OCI-LY7 (cell line): ENCODE measurements at regions not wholly inside any gene's neighbourhood (a gene's known extent, or its start where the extent isn't known, plus 50 kb on each side); places are given as distances from the start of the nearest gene placed in this dataset.

Experiments used
- BruUV-seq: library from RNA; stranded (reverse); fragments of 400-500 nt; replicated peaks from 2 replicates; lab custom pipeline; 2021; lab: Mats Ljungman, UMichigan
- CTCF ChIA-PET: fragments of 300-600 bp; sonication (Branson Sonifier 250); formaldehyde crosslinking; loops from one replicate; lab custom pipeline; 2022; ENCODE audit warnings: antibody characterized with exemption; ENCODE audit not compliant: unreplicated experiment; lab: Charles Lee
- POLR2A ChIA-PET: fragments of 300-600 bp; sonication (Branson Sonifier 250); formaldehyde crosslinking; loops from one replicate; lab custom pipeline; 2022; ENCODE audit warnings: antibody characterized with exemption; lab: Charles Lee
- DNase-seq: peaks from one replicate; pipeline ENCODE4 v3.0.0-alpha.2; 2015; ENCODE audit warnings: low spot score
- H2AFZ ChIP-seq: fragments of 200-600 bp; sonication (generic), shearing (Covaris generic); 2 replicates; pipeline ENCODE4 v1.6.1; 2014; ENCODE audit warnings: mild to moderate bottlenecking, antibody characterized with exemption, low read length, moderate library complexity
- H3K27ac ChIP-seq: fragments of 200-600 bp; sonication (generic); 2 replicates; pipeline ENCODE4 v1.5.1; 2014; ENCODE audit warnings: mixed run types, low read depth, mild to moderate bottlenecking, moderate library complexity, low read length, inconsistent platforms; ENCODE audit not compliant: poor library complexity, severe bottlenecking
- H3K36me3 ChIP-seq: fragments of 200-600 bp; sonication (generic); 2 replicates; pipeline ENCODE4 v1.6.1; 2014; ENCODE audit warnings: mild to moderate bottlenecking, antibody characterized with exemption, low read length, moderate library complexity, mixed read lengths; ENCODE audit not compliant: insufficient read depth
- H3K4me1 ChIP-seq: fragments of 200-600 bp; sonication (generic); 2 replicates; pipeline ENCODE4 v1.5.1; 2014; ENCODE audit warnings: mild to moderate bottlenecking, low read length; ENCODE audit not compliant: insufficient read depth, poor library complexity, severe bottlenecking
- H3K4me2 ChIP-seq: fragments of 200-600 bp; sonication (generic); 2 replicates; pipeline ENCODE4 v1.6.1; 2014; ENCODE audit warnings: mild to moderate bottlenecking, low read length
- H3K4me3 ChIP-seq: fragments of 200-600 bp; sonication (generic); 2 replicates; pipeline ENCODE4 v1.5.1; 2014; ENCODE audit warnings: mild to moderate bottlenecking, low read depth, low read length; ENCODE audit not compliant: poor library complexity, severe bottlenecking
- H3K79me2 ChIP-seq: fragments of 200-600 bp; sonication (generic); 2 replicates; pipeline ENCODE4 v1.6.1; 2016; ENCODE audit warnings: low read depth, mild to moderate bottlenecking, low read length, moderate library complexity, mixed read lengths; ENCODE audit not compliant: insufficient read depth
- H3K9me2 ChIP-seq: fragments of 200-600 bp; sonication (generic); 2 replicates; pipeline ENCODE4 v1.6.1; 2016; ENCODE audit warnings: mild to moderate bottlenecking, low read length, mixed read lengths; ENCODE audit not compliant: insufficient read depth
- H3K9me3 ChIP-seq: fragments of 200-600 bp; sonication (generic); 2 replicates; pipeline ENCODE4 v1.6.1; 2014; ENCODE audit warnings: mild to moderate bottlenecking, mixed run types, low read length, mixed read lengths
- H4K20me1 ChIP-seq: fragments of 200-600 bp; sonication (generic); 2 replicates; pipeline ENCODE4 v1.6.1; 2014; ENCODE audit warnings: mild to moderate bottlenecking, antibody characterized with exemption, low read length, moderate library complexity, mixed read lengths; ENCODE audit not compliant: insufficient read depth
- CTCF ChIP-seq: fragments of 200-600 bp; sonication (generic); conservative IDR thresholded peaks from 2 replicates; pipeline ENCODE4 v1.5.1; 2014; ENCODE audit warnings: mild to moderate bottlenecking, antibody characterized with exemption, low read length, moderate library complexity, mixed read lengths
- EZH2phosphoT487 ChIP-seq: fragments of 200-600 bp; sonication (generic); IDR thresholded peaks from 2 replicates; pipeline ENCODE4 v1.6.1; 2018; ENCODE audit warnings: low read depth, borderline replicate concordance, mild to moderate bottlenecking, mixed run types, antibody characterized with exemption, low read length, moderate library complexity, mixed read lengths
- intact Hi-C: fragments of 100-400 bp; cut with micrococcal nuclease; formaldehyde crosslinking; loops from one replicate; pipeline ENCODE4 v1.10.0; 2022; ENCODE audit not compliant: unreplicated experiment

GRCh38 chr10:31754803-31755624 is 173.6 kb downstream of the ARHGAP12 start:
- intact Hi-C loops = no loop called here
- no peak overlapping the region for H3K4me2 ChIP-seq
- no peak for DNase-seq
- no peak overlapping the region for H3K4me3 ChIP-seq
- H3K9me3 ChIP-seq = no peaks in the 10 kb centered on the region
- no peaks in the 10 kb centered on the region for H4K20me1 ChIP-seq
- H2AFZ ChIP-seq = no peak overlapping the region
- no peaks in the 10 kb centered on the region for H3K4me1 ChIP-seq
- POLR2A ChIA-PET = interaction anchor here (0.6 to 0.7 kb wide), 3 partner anchors 434 to 1288 kb away, joined by 3 to 6 read pairs (median 4); no protein-coding TSS in a partner anchor
- H3K79me2 ChIP-seq = no peaks in the 10 kb centered on the region
- no peak for TF ChIP-seq CTCF
- TF ChIP-seq EZH2phosphoT487 = no peak
- BruUV-seq = no TSS peak
- CTCF ChIA-PET = no interaction called here
- no peak overlapping the region for H3K27ac ChIP-seq
- no peaks in the 10 kb centered on the region for H3K36me3 ChIP-seq
- no peaks in the 10 kb centered on the region for H3K9me2 ChIP-seq

- Histone ChIP-seq H3K27ac (no peak overlapping the region), H3K4me1 (no peaks in the 10 kb centered on the region), H3K9me3 (no peaks in the 10 kb centered on the region), H3K9me2 (no peaks in the 10 kb centered on the region), H4K20me1 (no peaks in the 10 kb centered on the region), H2AFZ (no peak overlapping the region), H3K4me2 (no peak overlapping the region), H3K4me3 (no peak overlapping the region), H3K36me3 (no peaks in the 10 kb centered on the region), H3K79me2 (no peaks in the 10 kb centered on the region)
- ChIA-PET POLR2A (interaction anchor here (0.7 kb wide), 1 partner anchor 899 kb away, joined by 4 read pairs; no protein-coding TSS in a partner anchor), CTCF (no interaction called here)
- DNase-seq = no peak
- intact Hi-C loops = no loop called here
- no TSS peak for BruUV-seq
- TF ChIP-seq EZH2phosphoT487 (no peak), CTCF (no peak)
Observed at GRCh38 chr10:31753681-31754080, 174.9 kb downstream of the ARHGAP12 start.

GRCh38 chr10:31752170-31752569 is 176.5 kb downstream of the ARHGAP12 start:
- CTCF ChIA-PET = no interaction called here
- intact Hi-C loops = no loop called here

More at GRCh38 chr10:31752170-31752569, 176.5 kb downstream of the ARHGAP12 start:
- POLR2A ChIA-PET = interaction anchor here (0.5 kb wide), 1 partner anchor 61 kb away, joined by 3 read pairs; no protein-coding TSS in a partner anchor
- H4K20me1 ChIP-seq = no peaks in the 10 kb centered on the region
- no peak overlapping the region for H3K27ac ChIP-seq
- no peaks in the 10 kb centered on the region for H3K79me2 ChIP-seq
- no peaks in the 10 kb centered on the region for H3K9me3 ChIP-seq
- no peaks in the 10 kb centered on the region for H3K36me3 ChIP-seq
- H3K4me1 ChIP-seq = no peaks in the 10 kb centered on the region
- no peak overlapping the region for H3K4me3 ChIP-seq
- H2AFZ ChIP-seq = no peak overlapping the region
- DNase-seq = no peak
- TF ChIP-seq EZH2phosphoT487 (no peak), CTCF (no peak)
- no peak overlapping the region for H3K4me2 ChIP-seq
- no TSS peak for BruUV-seq
- no peaks in the 10 kb centered on the region for H3K9me2 ChIP-seq
